Stimulated activated CD8-positive, alpha-beta memory T cell treated with anti-CD3 and anti-CD28 coated beads, Interleukin-7, amount 100 ng/mL, for 4 hours (primary cell): ENCODE measurements at regions not wholly inside any gene's neighbourhood (a gene's known extent, or its start where the extent isn't known, plus 50 kb on each side); places are given as distances from the start of the nearest gene placed in this dataset.

Source experiments
- DNase-seq, 2 donors: peaks; one replicate each; pipeline ENCODE4 v3.0.0-alpha.2; 2020; ENCODE audit warnings: low read depth in 2 of 2

GRCh38 chr6:7052443-7053011, 55.2 kb upstream of the RREB1 start:
- no peak for DNase-seq

GRCh38 chr6:7053125-7053774, 54.5 kb upstream of the RREB1 start:
- DNase-seq: no peak
